ENCODE measurements at regions not wholly inside any gene's neighbourhood (a gene's known extent, or its start where the extent isn't known, plus 50 kb on each side); places are given as distances from the start of the nearest gene placed in this dataset.

- TF ChIP-seq, protein P1, sequence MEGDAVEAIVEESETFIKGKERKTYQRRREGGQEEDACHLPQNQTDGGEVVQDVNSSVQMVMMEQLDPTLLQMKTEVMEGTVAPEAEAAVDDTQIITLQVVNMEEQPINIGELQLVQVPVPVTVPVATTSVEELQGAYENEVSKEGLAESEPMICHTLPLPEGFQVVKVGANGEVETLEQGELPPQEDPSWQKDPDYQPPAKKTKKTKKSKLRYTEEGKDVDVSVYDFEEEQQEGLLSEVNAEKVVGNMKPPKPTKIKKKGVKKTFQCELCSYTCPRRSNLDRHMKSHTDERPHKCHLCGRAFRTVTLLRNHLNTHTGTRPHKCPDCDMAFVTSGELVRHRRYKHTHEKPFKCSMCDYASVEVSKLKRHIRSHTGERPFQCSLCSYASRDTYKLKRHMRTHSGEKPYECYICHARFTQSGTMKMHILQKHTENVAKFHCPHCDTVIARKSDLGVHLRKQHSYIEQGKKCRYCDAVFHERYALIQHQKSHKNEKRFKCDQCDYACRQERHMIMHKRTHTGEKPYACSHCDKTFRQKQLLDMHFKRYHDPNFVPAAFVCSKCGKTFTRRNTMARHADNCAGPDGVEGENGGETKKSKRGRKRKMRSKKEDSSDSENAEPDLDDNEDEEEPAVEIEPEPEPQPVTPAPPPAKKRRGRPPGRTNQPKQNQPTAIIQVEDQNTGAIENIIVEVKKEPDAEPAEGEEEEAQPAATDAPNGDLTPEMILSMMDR (tag by site-specific recombination; IDR thresholded peaks at IDR 0.05): no peak
- no peak for TF ChIP-seq YY1 (tag by site-specific recombination; IDR thresholded peaks at IDR 0.05)
Observed at GRCh38 chr14:98133806-98134205, 1138.2 kb downstream of the BCL11B start.
